NCI-H1694 (cell line): ENCODE measurements at regions not wholly inside any gene's neighbourhood (a gene's known extent, or its start where the extent isn't known, plus 50 kb on each side); places are given as distances from the start of the nearest gene placed in this dataset.
"Not testable (repeated sequence)": the region's sequence is repeated elsewhere in the genome, so short reads cannot be mapped to it uniquely, and the experiment has no call there.

Source experiments
- DNase-seq: peaks from one replicate; lab custom pipeline; 2025; lab: John Stamatoyannopoulos, UW

- DNase-seq, result no peak
These were observed 218.6 kb downstream of the LURAP1L start for GRCh38 chr9:12993466-12993865.

- no peak for DNase-seq
These were observed 222.2 kb downstream of the LURAP1L start for GRCh38 chr9:12997009-12997408.

GRCh38 chr9:13001989-13002580 is 227.3 kb downstream of the LURAP1L start:
- DNase-seq, result no peak

GRCh38 chr9:13002740-13003139 is 227.9 kb downstream of the LURAP1L start:
- no peak for DNase-seq

GRCh38 chr9:13009871-13010270 is 235.1 kb downstream of the LURAP1L start:
- DNase-seq, result no peak

GRCh38 chr9:13013991-13014883 is 239.4 kb downstream of the LURAP1L start:
- no peak for DNase-seq

- DNase-seq, result no peak
These were observed 242.4 kb downstream of the LURAP1L start for GRCh38 chr9:13017260-13017659.

GRCh38 chr9:13020146-13021040 is 245.6 kb downstream of the LURAP1L start:
- DNase-seq, result no peak

- DNase-seq, result no peak
These were observed 247.9 kb downstream of the LURAP1L start for GRCh38 chr9:13022756-13023155.

GRCh38 chr9:13023498-13023897 is 248.7 kb downstream of the LURAP1L start:
- no peak for DNase-seq

- no peak for DNase-seq
These were observed 252.1 kb downstream of the LURAP1L start for GRCh38 chr9:13026956-13027355.

GRCh38 chr9:13027879-13028278 is 251.6 kb downstream of the MPDZ start:
- DNase-seq, result no peak

GRCh38 chr9:13032585-13032984 is 246.9 kb downstream of the MPDZ start:
- no peak for DNase-seq

- peak; percentile 64 for DNase-seq
These were observed 245.4 kb downstream of the MPDZ start for GRCh38 chr9:13033959-13034693.

GRCh38 chr9:13034694-13035002 is 244.8 kb downstream of the MPDZ start:
- DNase-seq, result no peak

GRCh38 chr9:13035822-13036221 is 243.7 kb downstream of the MPDZ start:
- no peak for DNase-seq

- not testable (repeated sequence) for DNase-seq
These were observed 241.7 kb downstream of the MPDZ start for GRCh38 chr9:13037808-13038207.

GRCh38 chr9:13047827-13048587 is 231.5 kb downstream of the MPDZ start:
- no peak for DNase-seq

- DNase-seq, result no peak
These were observed 230.3 kb downstream of the MPDZ start for GRCh38 chr9:13049223-13049622.

- DNase-seq, result no peak
These were observed 226.0 kb downstream of the MPDZ start for GRCh38 chr9:13053504-13053903.

GRCh38 chr9:13054389-13054788 is 225.1 kb downstream of the MPDZ start:
- no peak for DNase-seq
